Activated naive CD4-positive, alpha-beta T cell treated with anti-CD3 and anti-CD28 coated beads, Interleukin-2, amount 50 U/mL, for 24 hours (primary cell): ENCODE measurements at regions not wholly inside any gene's neighbourhood (a gene's known extent, or its start where the extent isn't known, plus 50 kb on each side); places are given as distances from the start of the nearest gene placed in this dataset.
"Not testable (repeated sequence)": the region's sequence is repeated elsewhere in the genome, so short reads cannot be mapped to it uniquely, and the experiment has no call there.

Experiments
- H3K27ac Mint-ChIP-seq: one replicate; pipeline ENCODE4 v1.8.0; 2021; ENCODE audit warnings: mild to moderate bottlenecking, mixed read lengths
- H3K27me3 Mint-ChIP-seq: one replicate; pipeline ENCODE4 v1.8.0; 2021; ENCODE audit warnings: mixed read lengths
- H3K36me3 Mint-ChIP-seq: one replicate; pipeline ENCODE4 v1.8.0; 2021; ENCODE audit warnings: mixed read lengths
- H3K4me1 Mint-ChIP-seq: one replicate; pipeline ENCODE4 v1.8.0; 2021; ENCODE audit warnings: mixed read lengths
- H3K4me3 Mint-ChIP-seq: one replicate; pipeline ENCODE4 v1.8.0; 2021; ENCODE audit warnings: mild to moderate bottlenecking, mixed read lengths
- H3K9me3 Mint-ChIP-seq: one replicate; pipeline ENCODE4 v1.8.0; 2021; ENCODE audit warnings: mixed read lengths

GRCh38 chr3:102356506-102356905 lies 78.3 kb upstream of the ZPLD1 start:
- peaks cover under 1% of the 10 kb centered on the region for H3K27me3 Mint-ChIP-seq
- H3K4me1 Mint-ChIP-seq = no peaks in the 10 kb centered on the region
- no peak overlapping the region for H3K27ac Mint-ChIP-seq
- no peak overlapping the region for H3K4me3 Mint-ChIP-seq
- H3K36me3 Mint-ChIP-seq = no peaks in the 10 kb centered on the region
- no peaks in the 10 kb centered on the region for H3K9me3 Mint-ChIP-seq

- H3K27me3 Mint-ChIP-seq, H3K4me1 Mint-ChIP-seq, H3K4me3 Mint-ChIP-seq, H3K27ac Mint-ChIP-seq, H3K36me3 Mint-ChIP-seq, H3K9me3 Mint-ChIP-seq: not testable (repeated sequence)
Observed at GRCh38 chr3:102357313-102357712, 77.5 kb upstream of the ZPLD1 start.

- Mint-ChIP-seq H3K4me1 (no peaks in the 10 kb centered on the region), H3K4me3 (no peak overlapping the region), H3K27ac (no peak overlapping the region)
Observed at GRCh38 chr3:102360183-102360860, 74.5 kb upstream of the ZPLD1 start.

GRCh38 chr3:102361101-102361500 lies 73.7 kb upstream of the ZPLD1 start:
- no peaks in the 10 kb centered on the region for H3K4me1 Mint-ChIP-seq
- H3K27ac Mint-ChIP-seq = no peak overlapping the region
- peaks cover 21% of the 10 kb centered on the region for H3K9me3 Mint-ChIP-seq
- H3K27me3 Mint-ChIP-seq = no peaks in the 10 kb centered on the region
- no peak overlapping the region for H3K4me3 Mint-ChIP-seq
- H3K36me3 Mint-ChIP-seq = no peaks in the 10 kb centered on the region

More at GRCh38 chr3:102360183-102360860, 74.5 kb upstream of the ZPLD1 start:
- H3K36me3 Mint-ChIP-seq = no peaks in the 10 kb centered on the region
- H3K9me3 Mint-ChIP-seq = peaks cover 14% of the 10 kb centered on the region
- H3K27me3 Mint-ChIP-seq = no peaks in the 10 kb centered on the region

- H3K36me3 Mint-ChIP-seq, H3K27me3 Mint-ChIP-seq, H3K4me3 Mint-ChIP-seq, H3K27ac Mint-ChIP-seq, H3K4me1 Mint-ChIP-seq: not testable (repeated sequence)
- peaks cover 34% of the 10 kb centered on the region for H3K9me3 Mint-ChIP-seq
Observed at GRCh38 chr3:102366116-102366515, 68.7 kb upstream of the ZPLD1 start.

- H3K4me3 Mint-ChIP-seq = no peak overlapping the region
- no peak overlapping the region for H3K27ac Mint-ChIP-seq
- H3K9me3 Mint-ChIP-seq = no peaks in the 10 kb centered on the region
- no peaks in the 10 kb centered on the region for H3K36me3 Mint-ChIP-seq
- H3K27me3 Mint-ChIP-seq = peaks cover 4% of the 10 kb centered on the region
- no peaks in the 10 kb centered on the region for H3K4me1 Mint-ChIP-seq
Observed at GRCh38 chr3:102374863-102375634, 59.8 kb upstream of the ZPLD1 start.

GRCh38 chr3:102378216-102378615 lies 56.6 kb upstream of the ZPLD1 start:
- Mint-ChIP-seq H3K27me3 (peaks cover 2% of the 10 kb centered on the region), H3K9me3 (no peaks in the 10 kb centered on the region), H3K4me1 (no peaks in the 10 kb centered on the region), H3K36me3 (no peaks in the 10 kb centered on the region), H3K27ac (no peak overlapping the region), H3K4me3 (no peak overlapping the region)

- not testable (repeated sequence) for H3K27ac Mint-ChIP-seq, H3K4me1 Mint-ChIP-seq, H3K36me3 Mint-ChIP-seq, H3K9me3 Mint-ChIP-seq, H3K27me3 Mint-ChIP-seq, H3K4me3 Mint-ChIP-seq
Observed at GRCh38 chr3:102382201-102382600, 52.6 kb upstream of the ZPLD1 start.
